HFFc6 (cell line): ENCODE measurements at regions not wholly inside any gene's neighbourhood (a gene's known extent, or its start where the extent isn't known, plus 50 kb on each side); places are given as distances from the start of the nearest gene placed in this dataset.

Experiments
- DNase-seq: peaks from one replicate; pipeline ENCODE4 v3.0.0-alpha.2; 2018
- H3K27ac Mint-ChIP-seq: 2 replicates; pipeline ENCODE4 v1.8.0; 2020; ENCODE audit warnings: mild to moderate bottlenecking, mixed read lengths
- H3K27me3 Mint-ChIP-seq: 2 replicates; pipeline ENCODE4 v1.8.0; 2021; ENCODE audit warnings: mild to moderate bottlenecking, moderate library complexity, mixed read lengths; ENCODE audit not compliant: insufficient read depth
- H3K36me3 Mint-ChIP-seq: 2 replicates; pipeline ENCODE4 v1.8.0; 2021; ENCODE audit warnings: low read depth, mixed read lengths
- H3K4me1 Mint-ChIP-seq: 2 replicates; pipeline ENCODE4 v1.8.0; 2020; ENCODE audit warnings: low read depth, mixed read lengths
- H3K4me3 Mint-ChIP-seq: 2 replicates; pipeline ENCODE4 v1.8.0; 2020; ENCODE audit warnings: mild to moderate bottlenecking, moderate library complexity, mixed read lengths
- H3K9me3 Mint-ChIP-seq: 2 replicates; pipeline ENCODE4 v1.8.0; 2020; ENCODE audit warnings: mild to moderate bottlenecking, mixed read lengths
- TF ChIP-seq, protein P1 (sequence below): fragments of 200-600 bp; sonication (generic); IDR thresholded peaks from 2 replicates; pipeline ENCODE4 v1.5.0; 2021; ENCODE audit warnings: antibody characterized with exemption, mild to moderate bottlenecking

DNA sequence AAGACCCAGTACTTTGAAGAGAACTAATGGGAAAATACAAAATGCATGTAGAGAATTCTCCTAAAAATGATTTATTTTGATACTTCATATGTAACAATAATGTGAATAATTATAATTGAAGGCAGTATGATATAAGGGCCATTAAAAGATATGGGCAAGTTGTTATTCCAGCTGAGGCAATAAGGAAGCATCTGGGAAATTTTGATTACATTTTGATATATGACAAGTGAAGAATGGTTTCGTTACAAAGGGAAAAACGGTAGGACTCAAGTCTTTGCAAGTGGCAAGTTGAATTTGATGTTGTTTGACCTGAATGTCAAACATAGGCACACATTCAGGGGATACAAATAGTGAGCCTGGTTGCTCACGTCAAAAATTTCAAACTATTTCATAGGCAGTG, 137.9 kb upstream of the TP63 start:
- Mint-ChIP-seq H3K9me3 (peaks cover 45% of the 10 kb centered on the region), H3K4me3 (no peak overlapping the region), H3K27me3 (no peaks in the 10 kb centered on the region), H3K27ac (no peak overlapping the region), H3K36me3 (no peaks in the 10 kb centered on the region), H3K4me1 (no peaks in the 10 kb centered on the region)
- no peak for DNase-seq
- TF ChIP-seq, protein P1, sequence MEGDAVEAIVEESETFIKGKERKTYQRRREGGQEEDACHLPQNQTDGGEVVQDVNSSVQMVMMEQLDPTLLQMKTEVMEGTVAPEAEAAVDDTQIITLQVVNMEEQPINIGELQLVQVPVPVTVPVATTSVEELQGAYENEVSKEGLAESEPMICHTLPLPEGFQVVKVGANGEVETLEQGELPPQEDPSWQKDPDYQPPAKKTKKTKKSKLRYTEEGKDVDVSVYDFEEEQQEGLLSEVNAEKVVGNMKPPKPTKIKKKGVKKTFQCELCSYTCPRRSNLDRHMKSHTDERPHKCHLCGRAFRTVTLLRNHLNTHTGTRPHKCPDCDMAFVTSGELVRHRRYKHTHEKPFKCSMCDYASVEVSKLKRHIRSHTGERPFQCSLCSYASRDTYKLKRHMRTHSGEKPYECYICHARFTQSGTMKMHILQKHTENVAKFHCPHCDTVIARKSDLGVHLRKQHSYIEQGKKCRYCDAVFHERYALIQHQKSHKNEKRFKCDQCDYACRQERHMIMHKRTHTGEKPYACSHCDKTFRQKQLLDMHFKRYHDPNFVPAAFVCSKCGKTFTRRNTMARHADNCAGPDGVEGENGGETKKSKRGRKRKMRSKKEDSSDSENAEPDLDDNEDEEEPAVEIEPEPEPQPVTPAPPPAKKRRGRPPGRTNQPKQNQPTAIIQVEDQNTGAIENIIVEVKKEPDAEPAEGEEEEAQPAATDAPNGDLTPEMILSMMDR, result no peak

DNA sequence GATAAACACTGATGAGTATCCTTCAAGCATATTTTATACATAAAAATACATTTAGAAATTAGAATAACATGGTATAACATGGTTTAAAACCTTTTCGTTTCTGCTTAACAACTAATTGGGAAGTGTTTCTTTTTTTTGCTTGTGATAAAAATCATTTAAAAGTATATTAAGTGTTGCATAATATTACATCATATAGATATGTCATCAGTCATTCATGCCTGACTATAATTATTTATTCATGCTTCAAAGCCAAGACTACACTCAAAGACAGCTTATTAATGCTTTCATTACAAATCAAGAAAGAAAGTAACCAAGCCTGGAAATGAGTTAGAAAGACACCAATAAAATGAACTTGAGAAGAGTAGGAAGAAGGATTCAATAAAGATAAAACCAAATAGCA, 136.6 kb upstream of the TP63 start:
- no peaks in the 10 kb centered on the region for H3K36me3 Mint-ChIP-seq
- H3K4me3 Mint-ChIP-seq, result no peak overlapping the region
- no peaks in the 10 kb centered on the region for H3K27me3 Mint-ChIP-seq
- H3K9me3 Mint-ChIP-seq, result peaks cover 48% of the 10 kb centered on the region
- H3K27ac Mint-ChIP-seq, result no peak overlapping the region
- H3K4me1 Mint-ChIP-seq, result no peaks in the 10 kb centered on the region
- TF ChIP-seq, protein P1, result no peak
- no peak for DNase-seq

DNA sequence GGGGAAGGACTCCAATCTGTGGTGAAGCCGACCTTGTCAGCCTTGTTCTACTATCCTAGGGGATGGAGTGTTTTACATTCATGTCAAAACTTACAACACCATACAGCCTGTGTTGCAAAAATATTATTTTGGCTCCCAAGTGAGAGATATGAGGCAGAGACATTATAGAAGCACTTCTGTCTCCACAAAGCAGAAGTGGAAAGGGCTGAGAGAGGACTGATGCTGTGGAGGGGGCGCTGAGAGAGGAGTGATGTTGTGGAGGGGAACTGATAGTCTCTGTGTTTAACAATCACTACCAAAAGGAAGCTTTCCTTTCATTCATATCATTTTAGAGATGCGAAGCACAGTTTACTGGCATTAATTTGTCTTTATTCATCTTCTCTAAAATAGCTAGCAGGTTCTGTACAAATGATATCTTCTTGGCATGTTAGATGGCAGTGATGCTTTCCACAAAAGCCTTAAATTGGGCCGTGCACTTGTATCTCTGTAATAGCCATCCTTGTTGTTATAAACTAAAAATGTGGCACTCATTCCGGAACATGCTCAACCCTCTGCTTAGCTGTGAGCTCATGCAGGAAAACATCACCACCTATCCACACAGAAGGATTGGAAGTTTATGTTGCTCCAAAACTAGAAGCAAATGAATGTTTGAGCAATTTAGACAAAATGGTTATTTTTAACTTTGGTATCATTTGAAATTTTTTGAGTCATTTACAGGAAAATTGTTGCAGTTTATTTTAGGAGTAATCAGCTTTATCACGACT, 134.6 kb upstream of the TP63 start:
- H3K9me3 Mint-ChIP-seq, result peaks cover 40% of the 10 kb centered on the region
- no peak overlapping the region for H3K27ac Mint-ChIP-seq
- no peaks in the 10 kb centered on the region for H3K4me1 Mint-ChIP-seq
- no peak overlapping the region for H3K4me3 Mint-ChIP-seq
- no peaks in the 10 kb centered on the region for H3K36me3 Mint-ChIP-seq
- H3K27me3 Mint-ChIP-seq, result no peaks in the 10 kb centered on the region
- TF ChIP-seq, protein P1, result no peak
- DNase-seq, result no peak

DNA sequence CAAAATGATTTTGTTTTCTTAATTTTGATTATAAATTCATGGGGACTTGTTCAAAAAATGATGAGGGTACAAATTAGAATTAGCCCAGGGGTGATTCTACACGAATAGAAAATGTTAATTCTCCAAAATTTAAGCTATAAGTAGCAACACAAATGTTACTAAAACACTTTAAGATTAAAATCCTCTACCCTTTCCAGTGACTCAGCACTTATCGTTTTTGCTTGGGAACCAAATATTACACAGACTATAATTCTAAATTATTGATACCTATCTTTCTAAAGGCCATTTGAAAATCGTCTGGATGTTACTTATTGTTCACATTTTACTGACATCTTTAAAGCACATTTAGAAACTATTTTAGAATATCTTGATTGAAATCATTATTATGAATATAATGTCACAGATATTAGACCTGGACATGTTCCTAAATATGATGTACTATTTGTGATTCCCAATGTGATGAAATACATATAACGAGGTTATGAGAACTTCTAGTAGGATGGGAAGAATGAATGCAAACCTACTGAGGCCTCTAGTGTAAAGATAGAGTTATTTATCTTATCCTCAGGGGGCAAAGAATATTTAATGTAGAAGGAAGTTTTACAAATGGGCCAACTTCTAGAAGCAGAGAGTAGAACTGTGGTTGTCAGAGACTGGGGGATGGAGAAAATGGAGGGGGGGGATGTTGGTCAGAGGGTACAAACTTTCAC, 132.0 kb upstream of the TP63 start:
- Mint-ChIP-seq H3K9me3 (peaks cover 33% of the 10 kb centered on the region), H3K4me1 (no peaks in the 10 kb centered on the region), H3K4me3 (no peak overlapping the region), H3K27me3 (no peaks in the 10 kb centered on the region), H3K36me3 (no peaks in the 10 kb centered on the region), H3K27ac (no peak overlapping the region)
- TF ChIP-seq, protein P1, result no peak
- no peak for DNase-seq

DNA sequence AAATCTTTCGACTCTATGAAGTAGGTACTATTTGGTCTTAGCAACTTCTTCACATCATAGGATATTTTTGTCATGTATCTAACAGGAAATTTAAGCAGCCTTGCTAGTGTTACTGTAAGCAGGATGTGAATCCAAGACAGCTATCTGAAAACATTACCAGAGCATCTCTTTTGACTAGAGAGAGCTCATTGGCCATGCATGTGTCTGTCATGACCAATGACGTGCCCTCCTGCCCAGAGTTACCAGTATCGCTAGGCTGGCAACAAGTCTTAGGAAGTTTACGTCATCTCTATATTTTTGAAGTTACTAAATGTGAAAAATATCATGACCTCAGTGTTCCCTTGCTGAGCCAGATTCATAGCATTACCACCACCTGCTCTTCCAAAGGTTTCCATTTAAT, 130.9 kb upstream of the TP63 start:
- H3K4me3 Mint-ChIP-seq, result no peak overlapping the region
- peaks cover 33% of the 10 kb centered on the region for H3K9me3 Mint-ChIP-seq
- no peak for DNase-seq
- TF ChIP-seq, protein P1, result no peak
- no peaks in the 10 kb centered on the region for H3K4me1 Mint-ChIP-seq
- no peak overlapping the region for H3K27ac Mint-ChIP-seq
- H3K27me3 Mint-ChIP-seq, result no peaks in the 10 kb centered on the region
- H3K36me3 Mint-ChIP-seq, result no peaks in the 10 kb centered on the region
